Kidney epithelial cell (primary cell): ENCODE measurements at regions not wholly inside any gene's neighbourhood (a gene's known extent, or its start where the extent isn't known, plus 50 kb on each side); places are given as distances from the start of the nearest gene placed in this dataset.

Source experiments
- DNase-seq: peaks from one replicate; pipeline ENCODE4 v3.0.0-alpha.2; 2010; ENCODE audit warnings: low read depth
- H3K27me3 ChIP-seq: 2 replicates; pipeline ENCODE4 v1.6.0; 2011; ENCODE audit warnings: low read length; ENCODE audit not compliant: control insufficient read depth, insufficient read depth
- H3K36me3 ChIP-seq: 2 replicates; pipeline ENCODE4 v1.5.1; 2011; ENCODE audit warnings: low read length; ENCODE audit not compliant: control insufficient read depth, insufficient read depth
- H3K4me3 ChIP-seq: 2 replicates; pipeline ENCODE4 v1.5.1; 2011; ENCODE audit warnings: low read depth, mild to moderate bottlenecking, control low read depth, low read length
- CTCF ChIP-seq: IDR thresholded peaks from 2 replicates; pipeline ENCODE4 v1.5.1; 2011; ENCODE audit warnings: mild to moderate bottlenecking, moderate library complexity, low read length, control low read depth, inconsistent platforms; ENCODE audit not compliant: insufficient read depth, poor library complexity, severe bottlenecking

- Histone ChIP-seq H3K4me3 (no peak overlapping the region), H3K36me3 (no peaks in the 10 kb centered on the region), H3K27me3 (no peaks in the 10 kb centered on the region)
- TF ChIP-seq CTCF = no peak
- DNase-seq = no peak
Observed at GRCh38 chr2:137769406-137769805, 194.9 kb upstream of the HNMT start.

- no peak for DNase-seq
- Histone ChIP-seq H3K27me3 (no peaks in the 10 kb centered on the region), H3K36me3 (no peaks in the 10 kb centered on the region), H3K4me3 (no peak overlapping the region)
- no peak for TF ChIP-seq CTCF
Observed at GRCh38 chr2:137770166-137770565, 194.1 kb upstream of the HNMT start.

DNA sequence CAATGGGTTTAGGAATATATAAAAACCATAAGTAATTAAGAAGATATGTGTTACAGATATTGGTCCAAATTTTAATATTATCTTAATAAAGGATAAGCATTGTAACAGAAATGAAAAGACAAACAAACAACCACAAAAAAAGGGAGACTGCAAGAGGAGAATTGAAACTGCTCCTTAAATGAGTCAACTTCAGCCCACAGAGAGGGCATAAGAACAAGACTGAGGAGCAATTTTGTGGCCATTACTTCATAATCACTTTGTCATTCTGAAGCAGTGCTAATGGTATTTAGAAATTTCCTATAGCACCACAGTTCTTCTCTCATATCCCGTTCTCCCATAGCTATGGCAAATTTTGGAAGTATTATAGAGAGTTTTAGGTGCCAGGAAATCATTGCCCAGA, 193.2 kb upstream of the HNMT start:
- DNase-seq = no peak
- Histone ChIP-seq H3K36me3 (no peaks in the 10 kb centered on the region), H3K4me3 (no peak overlapping the region), H3K27me3 (no peaks in the 10 kb centered on the region)
- no peak for TF ChIP-seq CTCF

DNA sequence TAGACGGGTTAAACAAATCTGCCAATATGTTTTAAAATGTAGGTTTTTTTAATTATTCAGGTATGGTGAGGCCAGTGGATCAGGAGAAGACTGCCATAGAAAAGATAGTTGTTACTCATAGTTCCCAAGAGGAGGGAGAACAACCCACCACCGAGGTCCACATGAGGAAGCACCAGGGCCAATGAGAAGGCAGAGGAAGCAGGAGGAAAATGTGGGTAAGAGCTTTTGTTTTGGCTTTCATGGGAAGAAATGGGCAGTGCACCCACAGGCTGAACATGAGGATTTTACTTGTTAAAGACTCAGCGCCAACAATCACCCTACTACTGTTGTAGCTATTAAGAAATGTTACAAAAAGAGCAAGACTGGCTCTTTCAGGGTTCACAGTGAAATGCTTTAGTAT, 191.8 kb upstream of the HNMT start:
- TF ChIP-seq CTCF = no peak
- no peaks in the 10 kb centered on the region for H3K27me3 ChIP-seq
- DNase-seq = no peak
- no peak overlapping the region for H3K4me3 ChIP-seq
- no peaks in the 10 kb centered on the region for H3K36me3 ChIP-seq

GRCh38 chr2:137775529-137775928, 188.7 kb upstream of the HNMT start:
- Histone ChIP-seq H3K36me3 (no peaks in the 10 kb centered on the region), H3K27me3 (no peaks in the 10 kb centered on the region), H3K4me3 (no peak overlapping the region)
- DNase-seq = no peak
- no peak for TF ChIP-seq CTCF

GRCh38 chr2:137776697-137777096, 187.6 kb upstream of the HNMT start:
- no peaks in the 10 kb centered on the region for H3K36me3 ChIP-seq
- no peak for TF ChIP-seq CTCF
- no peak for DNase-seq
- H3K27me3 ChIP-seq = no peaks in the 10 kb centered on the region
- no peak overlapping the region for H3K4me3 ChIP-seq
